H1 (cell line): ENCODE measurements at regions not wholly inside any gene's neighbourhood (a gene's known extent, or its start where the extent isn't known, plus 50 kb on each side); places are given as distances from the start of the nearest gene placed in this dataset.

Experiments used
- BRCA1 ChIP-seq: IDR thresholded peaks from 2 replicates; pipeline ENCODE4 v1.6.1; 2012; ENCODE audit warnings: low read depth, low read length, improper control_type of control experiment
- CBX8 ChIP-seq: fragments of 300-800, 300-1000 bp; sonication (generic); IDR thresholded peaks from 2 replicates; pipeline ENCODE4 v1.7.1; 2016; ENCODE audit warnings: low read depth, low read length, borderline replicate concordance
- CHD1 ChIP-seq: IDR thresholded peaks from 2 replicates; pipeline ENCODE4 v1.6.1; 2012; ENCODE audit warnings: low read depth, low read length, improper control_type of control experiment
- FOSL1 ChIP-seq: IDR thresholded peaks from 2 replicates; pipeline ENCODE4 v1.6.1; 2011; ENCODE audit warnings: mild to moderate bottlenecking, low read depth, low read length, moderate library complexity; ENCODE audit not compliant: insufficient read depth
- RFX5 ChIP-seq: IDR thresholded peaks from 2 replicates; pipeline ENCODE4 v1.6.1; 2011; ENCODE audit warnings: low read depth, low read length, improper control_type of control experiment, borderline replicate concordance
- SP2 ChIP-seq: IDR thresholded peaks from 2 replicates; pipeline ENCODE4 v1.6.1; 2012; ENCODE audit warnings: mild to moderate bottlenecking, low read length, inconsistent platforms
- YY1 ChIP-seq: IDR thresholded peaks from 2 replicates; pipeline ENCODE4 v1.6.1; 2011; ENCODE audit warnings: low read depth, mild to moderate bottlenecking, low read length
- TF ChIP-seq, protein P1 (sequence below): fragments of 300-600 bp; sonication (generic); IDR thresholded peaks from 2 replicates; pipeline ENCODE4 v1.7.1; 2012; ENCODE audit warnings: low read length, moderate library complexity, mild to moderate bottlenecking, inconsistent platforms; ENCODE audit not compliant: insufficient replicate concordance
- TF ChIP-seq, protein P2 (sequence below): IDR thresholded peaks from 2 replicates; pipeline ENCODE4 v1.6.1; 2012; ENCODE audit warnings: inconsistent platforms

DNA sequence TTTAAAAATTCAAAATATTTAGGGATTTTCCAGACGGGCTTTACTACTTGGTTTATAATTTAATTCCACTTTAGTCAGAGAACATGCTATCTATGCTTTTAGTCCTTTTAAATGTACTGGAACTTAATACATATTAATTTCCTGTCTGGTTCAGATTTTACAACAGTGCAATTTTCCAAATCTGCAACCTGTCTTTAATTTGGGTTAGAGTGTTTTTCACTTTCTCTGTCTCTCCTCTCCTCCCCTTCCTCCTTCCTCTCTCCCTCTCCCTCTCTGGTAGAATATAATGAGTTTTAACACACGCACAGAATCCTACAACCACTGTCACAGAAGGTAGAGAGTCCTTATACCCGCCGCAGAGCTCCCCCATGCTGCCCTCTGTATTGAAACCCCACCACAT is 950.7 kb downstream of the BRD1 start (continued):
- TF ChIP-seq, protein P1, sequence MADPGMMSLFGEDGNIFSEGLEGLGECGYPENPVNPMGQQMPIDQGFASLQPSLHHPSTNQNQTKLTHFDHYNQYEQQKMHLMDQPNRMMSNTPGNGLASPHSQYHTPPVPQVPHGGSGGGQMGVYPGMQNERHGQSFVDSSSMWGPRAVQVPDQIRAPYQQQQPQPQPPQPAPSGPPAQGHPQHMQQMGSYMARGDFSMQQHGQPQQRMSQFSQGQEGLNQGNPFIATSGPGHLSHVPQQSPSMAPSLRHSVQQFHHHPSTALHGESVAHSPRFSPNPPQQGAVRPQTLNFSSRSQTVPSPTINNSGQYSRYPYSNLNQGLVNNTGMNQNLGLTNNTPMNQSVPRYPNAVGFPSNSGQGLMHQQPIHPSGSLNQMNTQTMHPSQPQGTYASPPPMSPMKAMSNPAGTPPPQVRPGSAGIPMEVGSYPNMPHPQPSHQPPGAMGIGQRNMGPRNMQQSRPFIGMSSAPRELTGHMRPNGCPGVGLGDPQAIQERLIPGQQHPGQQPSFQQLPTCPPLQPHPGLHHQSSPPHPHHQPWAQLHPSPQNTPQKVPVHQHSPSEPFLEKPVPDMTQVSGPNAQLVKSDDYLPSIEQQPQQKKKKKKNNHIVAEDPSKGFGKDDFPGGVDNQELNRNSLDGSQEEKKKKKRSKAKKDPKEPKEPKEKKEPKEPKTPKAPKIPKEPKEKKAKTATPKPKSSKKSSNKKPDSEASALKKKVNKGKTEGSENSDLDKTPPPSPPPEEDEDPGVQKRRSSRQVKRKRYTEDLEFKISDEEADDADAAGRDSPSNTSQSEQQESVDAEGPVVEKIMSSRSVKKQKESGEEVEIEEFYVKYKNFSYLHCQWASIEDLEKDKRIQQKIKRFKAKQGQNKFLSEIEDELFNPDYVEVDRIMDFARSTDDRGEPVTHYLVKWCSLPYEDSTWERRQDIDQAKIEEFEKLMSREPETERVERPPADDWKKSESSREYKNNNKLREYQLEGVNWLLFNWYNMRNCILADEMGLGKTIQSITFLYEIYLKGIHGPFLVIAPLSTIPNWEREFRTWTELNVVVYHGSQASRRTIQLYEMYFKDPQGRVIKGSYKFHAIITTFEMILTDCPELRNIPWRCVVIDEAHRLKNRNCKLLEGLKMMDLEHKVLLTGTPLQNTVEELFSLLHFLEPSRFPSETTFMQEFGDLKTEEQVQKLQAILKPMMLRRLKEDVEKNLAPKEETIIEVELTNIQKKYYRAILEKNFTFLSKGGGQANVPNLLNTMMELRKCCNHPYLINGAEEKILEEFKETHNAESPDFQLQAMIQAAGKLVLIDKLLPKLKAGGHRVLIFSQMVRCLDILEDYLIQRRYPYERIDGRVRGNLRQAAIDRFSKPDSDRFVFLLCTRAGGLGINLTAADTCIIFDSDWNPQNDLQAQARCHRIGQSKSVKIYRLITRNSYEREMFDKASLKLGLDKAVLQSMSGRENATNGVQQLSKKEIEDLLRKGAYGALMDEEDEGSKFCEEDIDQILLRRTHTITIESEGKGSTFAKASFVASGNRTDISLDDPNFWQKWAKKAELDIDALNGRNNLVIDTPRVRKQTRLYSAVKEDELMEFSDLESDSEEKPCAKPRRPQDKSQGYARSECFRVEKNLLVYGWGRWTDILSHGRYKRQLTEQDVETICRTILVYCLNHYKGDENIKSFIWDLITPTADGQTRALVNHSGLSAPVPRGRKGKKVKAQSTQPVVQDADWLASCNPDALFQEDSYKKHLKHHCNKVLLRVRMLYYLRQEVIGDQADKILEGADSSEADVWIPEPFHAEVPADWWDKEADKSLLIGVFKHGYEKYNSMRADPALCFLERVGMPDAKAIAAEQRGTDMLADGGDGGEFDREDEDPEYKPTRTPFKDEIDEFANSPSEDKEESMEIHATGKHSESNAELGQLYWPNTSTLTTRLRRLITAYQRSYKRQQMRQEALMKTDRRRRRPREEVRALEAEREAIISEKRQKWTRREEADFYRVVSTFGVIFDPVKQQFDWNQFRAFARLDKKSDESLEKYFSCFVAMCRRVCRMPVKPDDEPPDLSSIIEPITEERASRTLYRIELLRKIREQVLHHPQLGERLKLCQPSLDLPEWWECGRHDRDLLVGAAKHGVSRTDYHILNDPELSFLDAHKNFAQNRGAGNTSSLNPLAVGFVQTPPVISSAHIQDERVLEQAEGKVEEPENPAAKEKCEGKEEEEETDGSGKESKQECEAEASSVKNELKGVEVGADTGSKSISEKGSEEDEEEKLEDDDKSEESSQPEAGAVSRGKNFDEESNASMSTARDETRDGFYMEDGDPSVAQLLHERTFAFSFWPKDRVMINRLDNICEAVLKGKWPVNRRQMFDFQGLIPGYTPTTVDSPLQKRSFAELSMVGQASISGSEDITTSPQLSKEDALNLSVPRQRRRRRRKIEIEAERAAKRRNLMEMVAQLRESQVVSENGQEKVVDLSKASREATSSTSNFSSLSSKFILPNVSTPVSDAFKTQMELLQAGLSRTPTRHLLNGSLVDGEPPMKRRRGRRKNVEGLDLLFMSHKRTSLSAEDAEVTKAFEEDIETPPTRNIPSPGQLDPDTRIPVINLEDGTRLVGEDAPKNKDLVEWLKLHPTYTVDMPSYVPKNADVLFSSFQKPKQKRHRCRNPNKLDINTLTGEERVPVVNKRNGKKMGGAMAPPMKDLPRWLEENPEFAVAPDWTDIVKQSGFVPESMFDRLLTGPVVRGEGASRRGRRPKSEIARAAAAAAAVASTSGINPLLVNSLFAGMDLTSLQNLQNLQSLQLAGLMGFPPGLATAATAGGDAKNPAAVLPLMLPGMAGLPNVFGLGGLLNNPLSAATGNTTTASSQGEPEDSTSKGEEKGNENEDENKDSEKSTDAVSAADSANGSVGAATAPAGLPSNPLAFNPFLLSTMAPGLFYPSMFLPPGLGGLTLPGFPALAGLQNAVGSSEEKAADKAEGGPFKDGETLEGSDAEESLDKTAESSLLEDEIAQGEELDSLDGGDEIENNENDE, result no peak
- no peak for TF ChIP-seq RFX5
- TF ChIP-seq CBX8, result no peak
- TF ChIP-seq BRCA1, result no peak
- TF ChIP-seq YY1, result no peak
- no peak for TF ChIP-seq FOSL1
- no peak for TF ChIP-seq CHD1
- TF ChIP-seq SP2, result no peak
- TF ChIP-seq, protein P2, sequence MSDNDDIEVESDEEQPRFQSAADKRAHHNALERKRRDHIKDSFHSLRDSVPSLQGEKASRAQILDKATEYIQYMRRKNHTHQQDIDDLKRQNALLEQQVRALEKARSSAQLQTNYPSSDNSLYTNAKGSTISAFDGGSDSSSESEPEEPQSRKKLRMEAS, result no peak
